SHP77 (cell line): ENCODE measurements at regions not wholly inside any gene's neighbourhood (a gene's known extent, or its start where the extent isn't known, plus 50 kb on each side); places are given as distances from the start of the nearest gene placed in this dataset.

Experiments used
- DNase-seq, 2 experiments: peaks; one replicate each; lab custom pipeline; 2025; lab: John Stamatoyannopoulos, UW

GRCh38 chr12:67535176-67535575 lies 113.4 kb upstream of the DYRK2 start:
- DNase-seq: no peak

- DNase-seq: no peak
Measured at GRCh38 chr12:67535971-67536370, 112.6 kb upstream of the DYRK2 start.

GRCh38 chr12:67539329-67539728 lies 109.2 kb upstream of the DYRK2 start:
- DNase-seq: no peak

GRCh38 chr12:67539946-67540345 lies 108.6 kb upstream of the DYRK2 start:
- no peak for DNase-seq

GRCh38 chr12:67540920-67541624 lies 107.5 kb upstream of the DYRK2 start:
- DNase-seq: no peak

GRCh38 chr12:67541625-67541991 lies 106.9 kb upstream of the DYRK2 start:
- DNase-seq: no peak

- no peak for DNase-seq
Measured at GRCh38 chr12:67543021-67543770, 105.3 kb upstream of the DYRK2 start.

- DNase-seq: no peak
Measured at GRCh38 chr12:67545298-67545697, 103.2 kb upstream of the DYRK2 start.

GRCh38 chr12:67546746-67547145 lies 101.8 kb upstream of the DYRK2 start:
- no peak for DNase-seq

- peak; percentile 27 to 45 for DNase-seq
Measured at GRCh38 chr12:67555075-67555717, 93.3 kb upstream of the DYRK2 start.

- no peak for DNase-seq
Measured at GRCh38 chr12:67558775-67559174, 89.8 kb upstream of the DYRK2 start.

GRCh38 chr12:67559751-67560150 lies 88.8 kb upstream of the DYRK2 start:
- DNase-seq: no peak

- DNase-seq: no peak
Measured at GRCh38 chr12:67562513-67563287, 85.8 kb upstream of the DYRK2 start.

GRCh38 chr12:67568055-67568454 lies 80.5 kb upstream of the DYRK2 start:
- no peak for DNase-seq

- DNase-seq: no peak
Measured at GRCh38 chr12:67572492-67572891, 76.1 kb upstream of the DYRK2 start.

- DNase-seq: no peak
Measured at GRCh38 chr12:67573566-67573965, 75.0 kb upstream of the DYRK2 start.

GRCh38 chr12:67578976-67579661 lies 69.4 kb upstream of the DYRK2 start:
- no peak for DNase-seq

- no peak for DNase-seq
Measured at GRCh38 chr12:67579662-67580003, 68.9 kb upstream of the DYRK2 start.

GRCh38 chr12:67582238-67582834 lies 66.2 kb upstream of the DYRK2 start:
- DNase-seq: no peak

- no peak for DNase-seq
Measured at GRCh38 chr12:67582844-67583243, 65.7 kb upstream of the DYRK2 start.

- no peak for DNase-seq
Measured at GRCh38 chr12:67586951-67587350, 61.6 kb upstream of the DYRK2 start.

- no peak for DNase-seq
Measured at GRCh38 chr12:67589078-67589477, 59.5 kb upstream of the DYRK2 start.
